ENCODE measurements at regions not wholly inside any gene's neighbourhood (a gene's known extent, or its start where the extent isn't known, plus 50 kb on each side); places are given as distances from the start of the nearest gene placed in this dataset.
A peak's percentile ranks its signal among the peaks of the same experiment; 100 is the strongest.
"Not testable (repeated sequence)": the region's sequence is repeated elsewhere in the genome, so short reads cannot be mapped to it uniquely, and the experiment has no call there.

- DNase-seq: no peak
Measured at GRCh38 chr5:92081958-92082712, 699.0 kb upstream of the ARRDC3 start.

GRCh38 chr5:92070786-92071185, 687.7 kb upstream of the ARRDC3 start:
- no peak for DNase-seq

DNA sequence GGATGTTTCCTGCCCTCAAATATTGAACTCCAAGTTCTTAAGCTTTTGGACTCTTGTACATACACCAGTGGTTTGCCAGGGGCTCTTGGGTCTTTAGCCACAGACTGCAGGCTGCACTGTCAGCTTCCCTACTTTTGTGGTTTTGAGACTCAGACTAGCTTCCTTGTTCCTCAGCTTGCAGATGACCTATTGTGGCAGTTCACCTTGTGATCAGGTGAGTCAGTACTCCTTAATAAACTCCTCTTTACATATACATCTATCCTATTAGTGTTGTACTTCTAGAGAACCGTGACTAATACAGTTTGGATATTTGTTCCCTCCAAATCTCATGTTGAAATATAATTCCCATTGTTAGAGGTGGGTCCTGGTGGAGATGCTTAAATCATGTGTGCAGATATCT, 681.9 kb upstream of the ARRDC3 start:
- DNase-seq: no peak

GRCh38 chr5:92051741-92052140, 668.6 kb upstream of the ARRDC3 start:
- DNase-seq: no peak

DNA sequence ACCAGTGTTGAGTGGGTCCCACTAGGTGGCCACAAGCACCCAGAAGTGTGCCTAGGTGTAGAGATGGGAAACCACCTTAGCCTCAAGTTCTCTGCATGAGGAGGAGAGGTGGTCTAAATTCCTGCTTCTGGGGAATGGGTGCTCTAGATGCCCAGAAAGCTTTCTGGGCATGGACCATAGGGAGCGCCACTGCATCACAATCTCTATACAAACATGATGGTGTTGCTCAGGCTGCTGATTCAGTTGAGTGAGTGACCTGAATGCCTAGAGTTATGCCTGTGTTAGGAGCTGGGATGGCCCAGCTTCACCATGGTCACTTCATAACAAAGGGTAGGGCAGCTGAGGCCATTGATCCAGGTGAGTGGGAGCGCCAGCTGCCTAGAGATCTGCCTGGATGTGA, 667.9 kb upstream of the ARRDC3 start:
- no peak for DNase-seq

DNA sequence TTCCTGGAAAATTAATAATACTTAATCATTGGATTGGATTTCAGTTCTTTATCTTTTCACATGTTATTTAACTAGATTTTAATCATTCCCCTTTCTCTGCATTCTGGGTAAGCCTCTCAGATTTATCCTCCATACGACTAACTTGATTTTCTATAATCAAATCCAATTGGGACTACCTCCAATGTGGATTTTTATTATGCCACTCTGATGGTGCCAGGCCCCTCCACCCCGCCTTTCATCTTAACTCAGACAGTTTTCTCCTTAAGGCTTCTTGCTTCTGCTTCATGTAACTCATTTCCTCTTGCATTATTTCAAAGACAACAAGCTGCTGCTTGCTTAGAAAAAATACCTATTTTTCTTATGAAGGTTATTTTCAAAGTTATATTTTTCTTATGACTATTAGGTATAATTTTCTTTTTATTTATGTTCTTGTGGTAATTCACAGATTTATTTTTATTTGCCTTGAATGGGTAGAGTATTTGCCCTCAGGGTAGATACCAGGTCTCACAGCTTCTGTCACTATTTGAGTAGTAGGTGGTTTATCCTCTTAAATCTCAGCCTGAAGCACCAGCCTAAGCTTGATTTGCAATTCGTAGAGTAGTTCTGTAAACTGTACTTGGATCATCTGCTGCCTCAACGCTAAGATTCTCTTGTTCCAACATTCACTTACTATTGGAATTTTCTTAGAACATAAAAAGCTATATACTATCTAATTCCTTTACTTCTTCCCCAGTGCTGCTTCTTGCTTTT, 659.0 kb upstream of the ARRDC3 start:
- no peak for DNase-seq

DNA sequence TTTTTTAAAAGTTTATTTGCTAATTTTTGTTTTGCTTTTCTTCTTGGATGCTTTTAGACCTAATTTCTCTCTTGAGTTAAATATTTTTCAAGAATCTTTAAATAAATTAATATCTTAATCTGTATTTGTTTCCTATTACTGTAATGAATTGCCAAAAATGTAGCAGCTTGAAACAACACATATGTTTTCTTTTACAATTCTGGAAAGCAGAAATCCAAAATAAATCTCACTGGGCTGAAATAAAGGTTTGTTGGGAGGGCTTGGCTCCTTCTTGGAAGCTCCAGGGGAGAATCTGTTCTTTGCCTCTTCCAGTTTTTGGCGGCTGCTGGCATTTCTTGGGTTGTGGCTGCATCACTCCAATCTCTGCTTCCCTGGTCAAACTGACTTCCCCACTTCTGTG, 658.1 kb upstream of the ARRDC3 start:
- no peak for DNase-seq

GRCh38 chr5:92029792-92030191, 646.7 kb upstream of the ARRDC3 start:
- DNase-seq: not testable (repeated sequence)

GRCh38 chr5:92023555-92023954, 640.4 kb upstream of the ARRDC3 start:
- no peak for DNase-seq

DNA sequence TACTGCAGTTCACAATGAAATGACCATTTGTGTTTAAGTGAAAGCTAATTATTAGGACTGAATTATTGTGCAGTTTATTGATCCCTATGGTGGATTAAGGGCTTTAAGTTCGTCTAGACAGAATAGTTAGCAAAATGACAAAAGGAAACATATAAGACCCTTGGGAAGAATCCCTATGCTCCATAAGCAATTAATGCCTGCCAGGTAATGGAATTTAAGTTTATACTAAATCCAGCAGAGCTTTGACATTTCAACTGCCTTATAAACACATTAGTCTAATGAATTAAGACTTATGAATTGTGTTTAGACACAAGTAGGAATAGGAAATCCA, 640.0 kb upstream of the ARRDC3 start:
- no peak for DNase-seq

DNA sequence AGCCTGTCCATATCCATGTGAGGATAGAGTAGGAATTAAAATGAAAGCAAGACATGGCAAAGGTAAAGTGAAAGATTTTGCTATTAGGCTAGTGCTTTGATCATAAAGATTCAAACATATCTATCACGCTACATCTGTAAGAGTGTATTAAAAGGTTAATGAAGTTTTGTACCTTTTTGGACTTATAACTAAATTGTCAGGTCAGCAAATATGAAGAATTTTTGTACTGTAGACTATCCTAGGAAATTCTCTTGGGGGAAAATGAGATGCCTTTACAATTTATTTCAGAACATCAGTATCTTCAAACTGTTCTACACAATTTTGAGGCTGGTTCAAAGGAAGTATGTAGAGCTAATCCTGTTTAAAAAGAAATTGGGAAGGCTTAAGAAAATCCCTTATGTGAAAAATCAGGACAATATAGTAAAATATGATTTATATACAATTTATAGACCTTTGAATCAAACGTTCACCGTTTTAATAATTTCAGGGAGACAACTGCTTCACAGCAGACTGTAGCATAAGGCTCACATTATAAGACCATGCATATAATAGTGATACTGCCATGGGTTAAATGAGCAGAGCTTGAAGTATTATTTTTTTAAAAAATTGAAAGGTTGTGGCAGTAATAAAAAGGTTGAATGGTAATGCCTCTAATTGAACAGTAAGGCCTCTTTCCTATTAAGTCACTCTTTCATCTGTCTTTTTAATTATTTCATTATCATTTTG, 639.5 kb upstream of the ARRDC3 start:
- DNase-seq: no peak

DNA sequence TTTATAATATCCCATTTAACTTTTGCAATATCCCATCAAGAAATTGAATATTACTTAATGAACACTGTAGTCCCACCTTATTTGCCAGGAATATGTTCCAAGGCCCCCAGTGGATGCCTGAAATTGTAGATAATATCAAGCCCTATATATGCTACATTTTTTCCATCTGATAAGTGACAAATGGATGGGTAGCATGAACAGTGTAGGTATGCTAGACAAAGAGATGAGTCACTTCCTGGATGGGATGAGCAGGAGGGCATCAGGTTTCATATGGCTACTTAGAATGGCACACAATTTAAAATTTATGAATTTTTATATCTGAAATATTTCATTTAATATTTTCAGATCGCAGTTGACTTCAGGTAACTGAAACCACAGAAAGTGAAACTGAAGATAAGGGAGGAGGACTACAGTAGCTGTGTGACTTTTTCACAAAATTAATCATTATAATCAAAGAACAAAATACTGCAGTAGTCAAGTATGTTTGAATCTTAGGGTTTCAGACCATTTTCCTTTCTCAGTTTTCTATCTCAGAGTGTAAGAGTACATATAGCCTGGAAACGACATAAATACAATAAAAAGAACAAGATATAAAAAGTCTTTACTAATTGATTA, 636.4 kb upstream of the ARRDC3 start:
- peak in 1 of 2 experiments; percentile 46 for DNase-seq

- DNase-seq: no peak
Measured at GRCh38 chr5:92017776-92018175, 634.7 kb upstream of the ARRDC3 start.

DNA sequence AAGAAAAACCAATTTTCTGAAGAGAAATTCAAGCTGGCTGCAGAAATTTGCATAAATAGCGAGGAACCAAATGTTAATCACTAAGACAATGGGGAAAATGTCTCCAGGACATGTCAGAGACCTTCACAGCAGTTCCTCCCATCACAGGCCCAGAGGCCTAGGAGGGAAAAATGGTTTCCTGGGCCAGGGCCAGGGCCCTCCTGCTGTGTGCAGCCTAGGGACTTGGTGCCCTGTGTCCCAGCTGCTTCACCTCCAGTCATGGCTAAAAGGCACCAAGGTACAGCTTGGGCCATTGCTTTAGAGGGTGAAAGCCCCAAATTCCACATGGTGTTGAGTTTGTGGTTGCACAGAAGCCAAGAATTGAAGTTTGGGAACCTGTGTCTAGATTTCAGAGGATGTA, 628.7 kb upstream of the ARRDC3 start:
- not testable (repeated sequence) for DNase-seq

DNA sequence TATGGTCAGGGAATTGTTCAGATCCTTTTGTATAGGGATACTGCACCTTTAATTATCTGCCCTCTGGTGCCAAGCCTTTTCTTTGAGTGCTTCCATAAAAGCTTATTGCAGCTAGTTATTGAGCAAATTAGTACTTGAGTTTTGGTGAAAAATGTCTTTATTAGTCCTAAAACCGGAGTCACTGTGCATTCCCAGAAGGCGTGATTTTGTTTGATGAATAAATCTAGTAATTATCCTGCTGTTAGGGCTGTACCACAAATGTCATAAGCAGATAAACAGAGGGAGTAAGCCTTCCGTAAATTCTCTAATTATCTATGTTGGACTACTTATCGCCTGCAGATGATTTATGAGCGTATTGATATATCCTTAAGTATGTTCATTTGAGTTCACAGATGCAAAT, 620.7 kb upstream of the ARRDC3 start:
- DNase-seq: no peak

DNA sequence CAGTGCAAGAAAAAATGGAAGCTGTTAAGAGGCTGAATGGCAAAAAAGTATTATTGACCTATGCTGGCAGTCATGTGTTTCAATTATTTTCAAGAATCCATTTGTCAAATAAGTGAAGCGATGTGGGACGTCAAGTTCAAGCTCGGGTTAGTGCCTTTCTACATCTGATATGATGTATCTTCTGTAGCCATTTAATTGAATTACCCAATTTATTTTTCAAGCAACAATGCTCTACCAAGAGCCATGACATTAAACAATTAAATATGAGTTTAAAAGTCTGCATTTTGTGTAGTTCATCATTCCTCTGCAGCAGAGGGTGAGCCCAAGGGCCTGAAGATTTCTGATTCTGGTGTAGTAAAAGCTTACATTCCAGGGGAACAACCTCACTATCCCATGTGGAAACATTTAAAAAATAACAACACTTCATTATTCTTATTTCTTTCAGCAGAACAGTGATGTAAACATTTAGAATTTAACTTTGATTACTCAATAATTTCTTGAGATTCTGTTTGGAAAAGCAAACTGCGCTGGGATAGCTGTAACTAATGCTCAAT, 619.7 kb upstream of the ARRDC3 start:
- no peak for DNase-seq

- DNase-seq: no peak
Measured at GRCh38 chr5:91998774-91999173, 615.7 kb upstream of the ARRDC3 start.

DNA sequence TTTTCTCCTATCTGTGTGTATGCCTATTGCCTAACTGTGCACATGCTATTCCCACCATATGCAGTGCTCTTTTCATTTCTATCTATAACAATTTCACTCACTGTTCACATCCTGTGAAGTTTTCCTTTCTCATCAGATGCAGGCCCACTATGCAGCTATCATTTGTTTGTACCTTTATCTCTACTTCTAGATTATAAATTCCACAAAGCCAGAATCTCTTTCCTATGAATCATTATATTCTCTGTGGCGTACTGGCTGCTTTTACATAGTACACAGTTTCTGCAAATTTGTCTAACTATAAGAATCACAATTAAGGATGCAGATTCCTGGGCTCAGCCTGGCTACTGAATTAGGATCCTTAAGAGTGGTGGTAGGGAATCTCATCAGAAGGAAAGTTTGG, 600.8 kb upstream of the ARRDC3 start:
- no peak for DNase-seq

GRCh38 chr5:91978221-91978882, 595.2 kb upstream of the ARRDC3 start:
- no peak for DNase-seq

DNA sequence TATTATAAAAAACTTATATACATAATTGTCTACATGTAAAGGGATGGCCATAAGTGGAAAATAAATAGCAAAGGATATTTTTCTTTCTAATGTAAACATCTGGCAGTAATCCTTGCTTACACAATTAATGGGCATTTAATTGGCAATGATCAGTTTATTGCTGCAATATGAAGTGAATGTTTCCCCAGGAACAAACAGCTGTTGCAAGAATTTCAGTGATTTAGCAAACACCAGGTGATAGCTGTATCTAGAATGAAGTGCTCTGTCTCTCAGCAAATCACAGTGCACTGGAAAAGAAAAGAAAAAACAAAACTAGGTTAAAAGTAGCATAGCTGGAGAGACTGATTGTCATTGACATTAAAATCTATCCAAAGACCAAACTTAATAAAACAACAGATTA, 594.5 kb upstream of the ARRDC3 start:
- DNase-seq: peak; percentile 17 to 45

DNA sequence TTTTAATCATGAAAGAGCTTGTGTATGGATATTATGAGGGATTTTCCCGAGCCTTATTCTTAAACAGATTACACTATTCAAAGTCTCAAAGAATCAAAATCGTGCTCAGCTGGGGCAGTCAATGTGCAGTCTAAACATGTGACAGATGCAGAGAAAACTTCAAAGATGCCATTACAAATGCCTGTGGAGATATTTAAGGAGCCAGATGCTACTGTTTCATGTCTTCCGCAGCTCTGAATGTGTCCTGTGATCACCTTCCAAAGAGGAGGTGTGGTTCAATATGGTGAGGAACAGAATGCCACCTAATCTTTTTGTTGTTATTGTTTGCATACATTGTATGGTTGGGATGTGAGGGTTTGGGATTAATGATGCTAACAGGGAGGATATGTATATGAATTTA, 593.3 kb upstream of the ARRDC3 start:
- no peak for DNase-seq

DNA sequence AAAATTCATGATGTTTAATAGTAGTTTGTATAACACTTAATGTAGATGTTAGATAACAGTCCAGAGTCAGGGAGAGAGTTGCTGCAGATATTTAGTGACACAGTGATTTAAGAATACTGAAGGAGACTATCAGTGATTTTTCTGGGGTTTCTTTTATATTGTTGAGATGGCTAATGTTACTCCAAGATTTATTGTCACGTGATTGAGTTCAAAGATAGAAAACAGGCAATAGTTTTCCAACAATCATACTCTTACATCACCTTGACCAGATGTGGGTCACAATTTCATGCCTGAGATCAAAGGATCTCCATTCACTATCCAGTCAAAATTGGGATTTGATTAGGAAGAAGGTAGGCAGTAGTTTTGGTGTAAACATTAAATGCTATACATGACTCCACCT, 580.0 kb upstream of the ARRDC3 start:
- no peak for DNase-seq

GRCh38 chr5:91957666-91958065, 574.5 kb upstream of the ARRDC3 start:
- no peak for DNase-seq
